HG02763 (cell line): ENCODE measurements at regions not wholly inside any gene's neighbourhood (a gene's known extent, or its start where the extent isn't known, plus 50 kb on each side); places are given as distances from the start of the nearest gene placed in this dataset.
"Not testable (repeated sequence)": the region's sequence is repeated elsewhere in the genome, so short reads cannot be mapped to it uniquely, and the experiment has no call there.

ENCODE experiments used
- ATAC-seq: cut with Tn5 transposase; IDR thresholded peaks from one replicate; pipeline ENCODE4 v1.9.1; 2021; ENCODE audit warnings: mild to moderate bottlenecking, moderate library complexity; ENCODE audit not compliant: unreplicated experiment

DNA sequence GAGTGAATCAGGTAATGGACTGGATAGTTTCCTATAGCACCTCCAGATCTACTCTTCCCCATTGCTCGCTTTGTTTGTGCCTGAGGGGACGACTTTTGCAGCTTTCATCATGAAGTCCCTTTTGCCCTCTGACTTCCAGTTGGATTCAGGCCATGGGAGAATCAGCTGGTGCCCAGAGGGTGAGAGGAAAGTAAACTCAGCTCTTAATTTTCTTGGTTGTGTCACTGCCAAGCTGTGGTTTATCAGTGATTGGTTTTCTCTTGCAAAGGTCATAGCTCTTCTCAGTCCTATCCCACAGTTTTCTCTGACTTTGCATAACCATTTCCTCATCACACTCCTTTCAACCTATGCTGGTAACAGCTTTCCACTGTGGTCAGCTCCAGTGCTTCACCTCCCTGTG lies 200.1 kb downstream of the KCNJ2 start:
- no peak for ATAC-seq

DNA sequence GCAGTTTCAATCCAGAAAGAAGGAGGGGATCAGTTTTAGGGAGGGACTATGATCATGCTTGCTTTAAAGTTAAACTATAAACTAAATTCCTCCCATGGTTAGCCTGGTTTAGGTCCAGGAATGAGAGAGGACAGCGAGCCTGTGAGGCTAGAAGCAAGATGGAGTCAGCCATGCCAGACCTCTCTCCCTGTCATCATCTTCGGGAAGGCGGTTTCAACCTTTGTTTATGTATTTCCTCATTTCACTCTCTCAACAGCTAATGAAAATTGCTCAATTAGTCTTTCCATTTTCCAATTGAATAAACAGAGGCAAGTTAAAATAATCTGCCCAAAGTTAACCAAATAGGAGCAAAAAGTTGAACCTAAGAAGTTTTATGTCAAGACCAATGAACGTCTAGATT lies 201.5 kb downstream of the KCNJ2 start:
- no peak for ATAC-seq

DNA sequence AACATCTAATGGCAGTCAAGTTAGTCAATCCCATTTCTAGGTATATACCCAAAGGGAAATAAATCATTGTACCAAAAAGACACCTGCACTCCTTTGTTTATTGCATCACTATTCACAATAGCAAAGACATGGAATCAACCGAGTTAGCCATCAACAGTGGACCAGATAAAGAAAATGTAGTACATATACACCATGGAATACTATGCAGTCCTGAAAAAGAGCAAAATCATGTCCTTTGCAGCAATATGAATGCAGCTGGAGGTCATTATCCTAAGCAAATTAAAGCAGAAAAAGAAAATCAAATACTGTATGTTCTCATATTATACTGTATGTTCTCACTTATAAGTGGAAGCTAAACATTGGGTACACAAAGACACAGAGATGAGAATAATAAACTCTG lies 204.0 kb downstream of the KCNJ2 start:
- ATAC-seq, result no peak

DNA sequence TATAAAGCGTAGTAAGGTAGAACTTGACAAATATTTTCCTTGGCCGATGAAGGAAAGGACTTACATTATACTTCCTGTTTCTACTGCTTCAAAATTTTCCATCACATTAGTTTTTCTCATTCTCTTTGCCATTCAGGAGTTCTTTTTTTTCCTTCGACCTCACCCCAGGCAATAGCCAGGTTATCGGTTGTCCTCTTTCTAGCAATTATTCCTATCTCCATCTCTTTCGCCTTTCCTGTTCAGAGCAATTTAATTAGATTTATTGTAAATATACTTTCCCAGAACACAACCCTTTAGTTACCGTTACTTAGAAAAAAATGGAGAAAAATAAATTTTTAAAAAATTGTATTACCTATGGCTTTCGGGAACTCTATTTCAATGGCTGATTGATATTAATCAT lies 205.2 kb downstream of the KCNJ2 start:
- ATAC-seq, result no peak

DNA sequence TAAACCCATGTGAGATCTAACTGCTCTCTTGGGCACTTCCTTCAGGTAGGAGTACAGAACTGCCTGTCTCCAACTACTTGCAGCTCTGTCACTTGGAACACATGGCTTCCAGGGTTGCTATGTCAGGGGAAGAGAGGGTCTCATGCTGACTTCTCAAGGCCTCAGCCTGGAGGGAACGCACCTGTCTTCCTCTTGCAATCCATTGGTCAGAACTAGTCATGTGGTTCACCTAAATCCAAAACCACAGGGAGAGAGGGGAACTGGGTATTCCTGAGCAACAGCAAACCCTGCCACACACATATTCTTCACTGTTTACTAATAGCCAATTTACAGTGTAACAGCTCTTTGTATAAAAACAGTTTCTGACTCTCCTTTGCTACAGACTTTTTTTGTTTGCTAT lies 206.1 kb downstream of the KCNJ2 start:
- no peak for ATAC-seq

DNA sequence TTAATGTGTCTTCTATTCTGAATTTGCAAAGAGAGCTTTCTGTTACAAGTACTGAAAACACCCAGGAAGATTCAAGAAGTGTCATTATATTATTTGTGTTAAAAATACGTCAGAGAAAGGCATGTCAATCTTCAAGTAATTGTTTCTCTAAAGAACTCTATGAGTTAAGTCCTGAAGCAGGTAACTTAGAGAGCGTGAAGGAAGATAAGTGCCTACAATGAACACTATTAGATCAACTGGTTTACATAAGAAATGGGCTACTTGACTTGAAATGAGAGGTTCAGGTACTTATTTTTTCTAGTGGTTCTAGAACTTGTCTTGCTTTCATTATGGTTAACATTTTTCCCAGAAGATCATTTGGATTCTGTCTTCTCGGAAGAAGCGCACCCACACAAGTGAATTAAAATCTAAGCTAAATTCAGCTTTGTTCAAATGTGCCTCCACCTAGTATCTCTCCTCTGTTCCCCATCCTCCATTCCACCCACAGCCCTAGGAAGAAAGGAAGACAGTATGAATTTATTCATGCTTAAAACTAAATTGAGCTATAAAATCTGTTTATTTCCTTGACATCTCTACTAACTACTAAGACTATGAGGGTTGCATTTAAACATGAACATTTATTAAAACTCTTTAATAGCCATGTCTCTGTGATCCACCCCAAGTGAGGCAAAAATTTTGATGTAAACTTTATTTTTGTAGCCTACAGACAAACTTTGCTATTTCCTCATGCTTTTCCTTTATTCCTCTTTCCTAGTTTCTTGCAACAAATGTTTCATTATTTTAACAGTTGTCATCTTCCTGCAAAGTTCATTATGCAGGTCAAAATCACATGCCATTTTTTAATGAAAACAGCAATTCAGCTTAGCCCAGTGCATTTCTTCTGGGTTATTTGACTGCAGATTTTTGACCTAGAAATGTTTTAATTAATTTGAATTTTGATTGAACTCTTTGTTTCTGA lies 206.8 kb downstream of the KCNJ2 start:
- ATAC-seq, result no peak

DNA sequence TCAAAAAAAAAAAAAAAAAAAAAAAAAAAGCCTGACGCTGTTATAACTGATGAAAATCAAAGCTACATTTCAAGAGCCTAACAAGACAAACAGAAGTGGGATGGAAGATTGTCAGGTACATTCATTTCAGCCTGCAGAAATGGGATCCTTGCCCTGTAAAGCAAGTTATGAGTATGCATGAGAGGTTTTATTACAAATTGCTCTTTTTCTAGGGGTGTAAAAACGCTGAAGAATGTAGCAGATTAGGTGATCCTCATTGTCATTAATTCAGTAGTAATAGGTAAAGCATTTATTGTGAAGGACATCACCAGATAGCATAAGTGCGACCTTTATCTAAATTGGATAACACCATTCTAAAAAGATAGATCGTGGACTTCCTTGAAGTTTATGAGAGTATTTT lies 208.3 kb downstream of the KCNJ2 start:
- no peak for ATAC-seq

DNA sequence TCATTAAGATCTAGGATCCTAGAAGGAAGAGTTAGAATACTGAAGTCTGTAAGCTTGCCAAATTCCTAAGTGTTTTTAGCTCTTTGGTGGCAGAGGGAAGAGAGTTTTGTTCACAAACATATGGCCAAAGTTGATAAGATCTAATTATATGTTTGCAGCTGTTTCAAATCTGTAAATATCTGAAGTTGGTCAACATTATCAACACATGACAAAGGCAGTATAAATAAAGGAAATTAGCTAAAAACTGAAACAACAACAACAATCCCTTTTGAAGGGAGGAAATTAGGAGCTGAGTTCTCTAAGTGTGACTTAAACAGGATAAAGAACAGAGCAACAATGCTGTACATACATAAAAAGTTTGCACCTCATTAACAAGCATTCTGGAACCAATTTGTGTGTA lies 208.7 kb downstream of the KCNJ2 start:
- no peak for ATAC-seq

DNA sequence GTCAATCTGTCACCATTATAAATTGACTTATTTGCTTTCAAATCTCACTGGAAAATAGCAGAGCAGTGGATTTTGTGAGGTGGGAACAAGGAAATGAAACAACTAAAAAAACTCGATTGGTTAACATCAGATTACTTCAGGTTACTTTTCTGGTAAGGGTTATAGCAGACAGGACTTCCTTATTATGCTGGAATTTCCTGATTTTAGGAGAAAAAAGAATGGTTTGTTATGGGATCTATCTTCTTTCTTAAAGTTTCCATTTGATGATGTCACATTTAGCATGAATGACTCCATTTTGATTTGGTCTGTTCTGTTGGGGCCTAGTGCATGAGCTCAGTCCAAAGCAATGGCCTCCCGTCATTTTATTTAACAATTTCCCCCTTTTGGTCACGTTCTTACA lies 210.6 kb downstream of the KCNJ2 start:
- ATAC-seq, result no peak

DNA sequence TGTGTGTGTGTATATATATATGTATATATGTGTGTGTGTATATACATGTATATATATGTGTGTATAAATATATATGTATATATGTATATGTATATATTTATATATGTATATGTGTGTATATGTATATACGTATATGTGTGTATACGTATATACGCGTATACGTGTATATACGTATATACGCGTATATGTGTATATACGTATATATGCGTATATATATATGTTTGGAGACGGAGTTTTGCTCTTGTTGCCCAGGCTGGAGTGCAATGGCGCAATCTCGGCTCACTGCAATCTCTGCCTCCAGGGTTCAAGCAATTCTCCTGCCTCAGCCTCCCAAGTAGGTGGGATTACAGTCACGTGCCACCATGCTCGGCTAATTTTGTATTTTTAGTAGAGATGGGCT lies 212.6 kb downstream of the KCNJ2 start:
- not testable (repeated sequence) for ATAC-seq

DNA sequence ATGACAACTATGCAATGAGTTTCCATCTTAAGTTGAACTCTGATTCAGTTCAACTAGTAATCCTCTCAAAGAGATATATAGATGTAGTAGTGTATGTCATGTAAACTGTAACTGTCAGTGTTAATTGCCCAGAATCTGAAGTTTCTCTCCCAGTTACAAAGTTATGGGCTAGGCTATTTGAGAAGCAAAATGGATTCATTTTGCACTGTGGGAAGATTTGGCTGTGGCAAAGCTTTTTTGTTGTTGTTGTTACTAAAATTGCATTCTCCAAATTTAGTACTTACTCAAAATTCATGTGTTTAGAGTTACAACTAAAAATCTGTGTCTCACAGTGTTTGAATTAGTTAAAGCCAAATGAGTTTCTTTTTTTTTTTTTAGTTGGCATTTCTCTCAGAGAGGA lies 219.0 kb downstream of the KCNJ2 start:
- no peak for ATAC-seq

DNA sequence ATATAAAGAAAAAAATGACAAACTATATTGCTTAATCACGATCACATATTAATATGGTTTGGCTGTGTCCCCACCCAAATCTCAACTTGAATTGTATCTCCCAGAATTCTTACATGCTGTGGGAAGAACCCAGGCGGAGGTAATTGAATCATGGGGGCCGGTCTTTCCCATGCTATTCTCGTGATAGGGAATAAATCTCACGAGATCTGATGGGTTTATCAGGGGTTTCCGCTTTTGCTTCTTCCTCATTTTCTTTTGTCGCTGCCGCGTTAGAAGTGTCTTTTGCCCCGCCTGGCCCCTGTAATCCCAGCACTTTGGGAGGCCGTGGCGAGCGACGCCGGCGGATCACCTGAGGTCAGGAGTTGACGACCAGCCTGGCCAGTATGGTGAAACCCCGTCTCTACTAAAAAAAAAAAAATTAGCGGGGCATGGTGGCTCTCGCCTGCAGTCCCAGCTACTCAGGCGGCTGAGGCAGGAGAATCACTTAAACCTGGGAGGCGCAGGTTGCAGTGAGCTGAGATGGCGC lies 220.0 kb downstream of the KCNJ2 start:
- ATAC-seq, result not testable (repeated sequence)

DNA sequence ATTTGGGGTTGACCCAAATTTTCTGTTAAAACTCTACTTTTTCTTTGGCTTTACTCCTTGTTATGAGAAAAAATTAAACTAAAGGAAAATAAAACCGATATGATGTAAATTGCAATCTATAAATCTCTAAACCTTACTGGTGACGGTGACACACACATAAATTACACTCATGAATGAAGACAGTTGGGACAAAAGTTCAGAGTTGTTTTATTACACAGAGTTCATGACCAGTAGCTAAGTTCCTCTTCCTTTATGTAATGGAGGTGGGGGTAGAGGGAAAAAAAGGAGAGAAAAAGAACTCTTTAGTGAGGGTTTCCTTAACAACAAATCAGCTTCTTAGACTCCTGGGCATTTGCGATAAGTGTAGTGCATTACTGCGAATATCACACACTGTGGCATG lies 220.7 kb downstream of the KCNJ2 start:
- no peak for ATAC-seq

DNA sequence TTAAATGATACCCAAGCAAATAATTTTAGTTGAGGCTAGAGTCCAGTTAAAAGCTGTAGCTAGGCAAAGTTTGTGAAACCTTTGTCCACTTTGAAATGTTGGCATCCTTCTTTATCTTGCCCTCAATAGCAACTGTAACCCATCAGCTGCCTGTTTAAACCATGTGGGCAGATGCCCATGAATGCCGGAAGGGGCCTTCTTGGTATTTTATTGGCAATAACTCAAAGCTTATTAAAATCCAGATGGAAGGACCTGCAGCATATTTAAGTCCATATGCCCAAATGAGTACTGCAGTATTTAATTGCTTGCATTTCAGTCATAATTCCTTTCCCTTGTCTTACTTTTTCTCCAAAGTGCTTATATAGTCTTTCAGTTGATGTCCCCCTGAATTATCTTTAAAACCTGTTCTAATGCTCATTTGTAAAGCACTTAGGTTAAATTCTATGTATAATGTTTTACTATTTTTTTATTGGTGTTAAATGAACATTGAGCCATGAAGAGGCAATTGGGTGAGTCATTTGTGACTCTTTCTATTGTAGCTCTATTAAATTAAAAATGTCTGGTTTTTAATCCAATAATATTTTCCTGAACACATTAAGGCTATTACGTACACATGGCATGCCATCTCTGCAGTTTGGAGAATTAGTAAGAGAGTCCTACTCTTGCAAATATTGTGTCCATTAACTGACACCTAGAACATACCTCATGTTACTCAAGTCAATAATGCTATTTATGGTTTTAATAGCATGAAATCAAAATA lies 225.3 kb downstream of the KCNJ2 start:
- ATAC-seq, result no peak

DNA sequence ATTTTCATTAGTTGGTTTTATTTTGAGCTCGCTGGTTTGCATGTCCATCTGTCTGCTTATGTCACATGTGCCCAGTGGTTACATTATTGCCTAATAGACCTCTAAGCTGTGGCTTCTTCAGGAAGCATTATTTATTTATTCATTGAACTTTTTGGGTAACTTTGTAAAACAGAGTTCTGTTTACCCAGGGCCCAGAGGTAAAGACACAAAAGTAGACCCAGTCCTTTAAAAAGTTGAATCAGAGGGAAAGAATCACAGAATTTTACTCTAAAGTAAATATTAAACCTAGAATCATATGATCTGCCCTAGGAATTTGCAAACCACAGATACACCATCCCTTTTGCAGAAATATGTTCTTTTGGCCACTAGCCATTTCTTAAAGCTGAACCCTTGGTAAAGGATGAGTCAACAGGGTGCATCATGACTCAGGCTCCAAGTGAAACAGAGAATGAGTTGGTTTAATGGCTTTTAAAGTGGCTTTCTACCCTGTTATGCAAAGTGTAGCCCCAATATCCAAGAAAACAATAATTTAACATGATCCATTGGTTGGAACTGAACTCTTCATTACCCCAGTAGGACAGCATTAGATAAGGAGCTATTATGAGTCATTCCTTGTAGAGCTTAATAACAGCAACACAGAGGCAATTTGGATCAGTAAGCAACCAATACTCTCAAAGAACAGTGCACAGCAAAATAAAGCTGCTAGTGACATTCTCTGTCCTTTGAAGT lies 236.3 kb downstream of the KCNJ2 start:
- ATAC-seq, result peak; percentile 53

DNA sequence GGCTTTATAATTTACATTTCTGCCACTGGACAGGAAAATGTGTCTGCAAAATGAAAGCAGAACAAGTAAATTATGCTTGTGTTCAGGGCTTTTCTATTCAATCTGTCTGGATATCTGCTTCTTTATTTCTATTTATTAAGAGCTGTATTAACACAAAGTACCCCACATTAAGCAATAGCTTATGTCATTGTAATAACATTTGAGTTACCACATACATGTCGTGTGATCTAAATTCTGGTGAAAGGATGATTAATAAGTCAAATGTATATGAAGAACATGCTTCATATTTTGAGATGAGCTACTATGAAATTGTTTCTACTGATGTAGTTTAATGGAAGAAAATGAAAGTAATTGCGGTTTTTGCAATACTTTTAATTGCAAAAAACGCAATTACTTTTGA lies 238.2 kb downstream of the KCNJ2 start:
- no peak for ATAC-seq

DNA sequence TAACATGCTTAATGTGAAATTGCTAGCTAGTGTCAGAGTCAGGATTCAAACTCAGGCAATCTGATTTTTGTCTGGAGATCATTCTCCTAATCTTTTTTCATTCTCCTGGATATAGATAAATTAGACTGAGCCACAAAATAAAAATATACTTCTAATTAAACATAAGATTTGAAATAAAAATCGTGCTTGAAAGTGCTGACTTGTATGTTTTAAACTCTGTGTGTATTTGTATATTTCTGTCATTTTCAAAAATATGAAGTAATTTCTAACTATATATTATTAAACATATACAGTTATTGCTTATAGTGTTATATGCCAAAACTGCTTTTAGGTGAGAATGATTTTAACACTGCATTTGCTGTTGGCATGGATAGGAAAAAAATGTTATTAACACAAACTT lies 239.4 kb downstream of the KCNJ2 start:
- no peak for ATAC-seq

DNA sequence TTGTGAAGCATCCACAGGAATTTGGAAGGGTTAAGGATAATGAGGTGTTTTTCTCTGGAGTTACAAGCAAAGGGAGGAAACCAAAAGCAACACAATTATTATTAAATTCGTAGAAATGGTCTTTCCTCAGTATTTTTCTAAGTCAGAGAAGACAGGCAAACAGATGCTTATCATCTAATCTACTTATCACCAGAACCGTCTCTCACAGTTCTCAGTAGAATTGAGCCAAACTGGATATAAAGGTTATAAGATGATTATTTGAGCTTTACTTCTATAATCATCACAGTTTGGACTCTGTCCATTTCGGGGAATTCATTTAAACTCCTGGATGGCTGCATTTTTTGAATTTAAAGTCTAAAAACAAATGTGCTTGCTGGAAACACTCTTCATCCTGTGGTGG lies 245.0 kb downstream of the KCNJ2 start:
- no peak for ATAC-seq

DNA sequence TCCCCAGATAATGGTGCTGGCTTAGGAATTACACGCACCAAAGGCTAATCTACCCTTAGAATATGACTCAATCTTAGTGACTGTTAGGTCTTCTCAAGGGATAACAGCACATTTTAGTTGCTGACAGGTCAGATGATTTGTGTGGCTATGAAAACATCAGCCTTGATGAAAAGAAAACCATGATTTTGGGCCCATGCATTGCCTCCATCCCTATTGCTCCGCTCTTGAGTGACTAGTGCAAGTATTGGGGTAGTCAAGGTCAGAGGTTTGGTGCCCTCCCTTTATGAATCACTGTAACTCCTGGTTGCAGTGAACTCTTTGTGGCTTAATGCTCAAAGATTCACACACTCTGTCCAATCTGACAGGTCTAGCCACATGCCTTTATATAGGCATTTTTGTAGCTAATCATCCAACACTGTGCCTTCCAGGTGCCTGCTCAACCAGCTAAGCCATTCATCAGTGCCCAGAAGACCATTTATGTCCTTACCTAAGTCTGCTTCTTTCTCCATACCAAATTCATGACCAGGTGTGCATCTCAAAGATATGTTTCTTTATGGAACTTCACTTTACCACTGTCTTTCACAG lies 251.6 kb downstream of the KCNJ2 start:
- ATAC-seq, result no peak

DNA sequence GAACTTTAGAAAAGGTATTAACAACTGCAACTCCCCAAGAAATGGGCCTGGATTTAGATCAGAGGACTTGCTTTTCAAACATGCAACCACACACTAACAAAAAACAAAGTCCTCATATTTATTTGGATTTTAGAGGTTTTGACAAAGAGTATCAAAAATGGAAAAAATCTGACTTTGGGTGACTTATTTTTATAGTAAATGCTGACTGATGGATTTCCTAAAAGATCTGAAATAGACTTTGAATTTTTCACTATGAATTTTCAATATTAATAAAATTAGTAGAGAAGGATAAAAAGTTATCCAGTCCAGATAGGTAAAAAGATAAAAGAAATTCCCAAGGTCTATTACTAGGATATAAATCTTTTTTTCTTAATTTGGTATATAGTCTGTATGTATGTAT lies 253.5 kb downstream of the KCNJ2 start:
- ATAC-seq, result no peak

DNA sequence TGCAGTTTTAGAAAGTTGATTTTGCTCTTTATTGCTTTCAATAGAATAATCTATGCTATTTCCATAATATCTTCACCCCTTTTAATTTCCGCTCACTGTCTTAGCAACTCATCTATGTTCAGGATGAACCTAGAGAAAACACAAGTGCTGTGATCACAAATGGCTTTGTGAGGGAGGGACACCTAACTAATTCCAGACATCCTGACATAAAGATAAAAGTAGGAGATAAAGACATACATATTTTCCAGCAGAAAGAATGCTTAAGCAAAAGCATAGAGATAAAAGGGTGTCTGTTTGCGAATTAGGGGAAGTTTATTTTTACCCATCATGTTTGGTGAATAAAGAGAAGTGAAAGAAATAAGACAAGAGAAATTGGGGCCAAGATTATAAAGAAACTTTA lies 254.2 kb downstream of the KCNJ2 start:
- no peak for ATAC-seq
